ENCODE measurements at regions not wholly inside any gene's neighbourhood (a gene's known extent, or its start where the extent isn't known, plus 50 kb on each side); places are given as distances from the start of the nearest gene placed in this dataset.
"Not testable (repeated sequence)": the region's sequence is repeated elsewhere in the genome, so short reads cannot be mapped to it uniquely, and the experiment has no call there.

DNA sequence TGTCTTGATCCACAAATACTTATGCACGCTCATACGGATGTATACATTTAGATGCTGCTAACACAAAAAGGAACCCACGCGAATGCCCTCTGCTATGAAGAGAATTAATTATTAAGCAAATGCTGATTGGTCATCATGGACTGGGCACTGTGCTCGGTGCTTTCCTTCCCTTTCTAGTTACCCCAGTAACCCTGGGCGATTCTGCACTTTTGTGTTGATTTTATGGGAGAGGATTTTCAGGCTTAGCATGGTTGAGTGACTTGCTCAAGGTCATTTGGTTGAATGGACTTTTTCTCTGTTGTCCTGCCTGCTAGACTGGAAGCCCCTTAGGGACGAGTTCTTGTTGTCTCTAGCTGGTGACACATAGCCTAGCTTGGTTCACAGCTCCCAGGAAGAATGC is 94.8 kb upstream of the CRYM start:
- H3K27ac ChIP-seq (ENCODE audit: low read depth, low read length); intact Hi-C loops (cut with micrococcal nuclease): not testable (repeated sequence)

DNA sequence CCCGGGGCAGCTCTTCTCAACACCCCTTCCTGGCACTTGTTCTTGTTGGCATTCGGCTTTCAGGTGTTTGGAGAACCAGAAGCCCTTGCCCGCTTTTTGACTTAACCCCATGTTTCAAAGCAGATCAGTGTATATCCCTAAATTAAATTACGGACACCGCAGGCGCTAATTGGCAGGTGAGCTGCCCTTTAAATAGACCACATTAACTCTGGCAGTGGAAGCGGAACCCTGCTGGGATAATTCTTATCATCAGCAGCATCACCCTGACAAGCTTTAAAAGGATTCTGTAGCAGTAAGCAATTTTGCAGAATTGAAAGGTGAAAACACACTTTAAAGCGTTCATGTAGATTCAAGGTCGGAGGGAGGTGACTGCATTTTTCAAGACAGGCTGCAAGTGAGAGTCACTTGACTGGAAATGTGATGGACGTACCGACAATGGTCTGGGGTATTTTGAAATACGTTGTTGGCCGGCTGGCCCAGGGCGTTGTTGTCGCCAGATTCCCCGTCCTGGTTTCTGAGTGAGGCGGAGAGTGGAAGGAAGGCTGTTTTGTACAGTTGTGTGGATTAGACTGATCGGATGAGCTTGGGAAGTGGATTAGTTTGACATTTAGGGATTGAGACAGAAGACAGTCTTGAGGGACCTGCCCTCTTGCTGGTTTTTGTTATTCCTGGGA is 94.2 kb upstream of the CRYM start:
- H3K9me3 ChIP-seq (ENCODE audit: control insufficient read depth in 1 of 2, insufficient read depth in 1 of 2, low read depth in 1 of 2, low read length in 2 of 2); BruUV-seq (replicated peaks); POLR2A ChIA-PET; H3K4me2 ChIP-seq (ENCODE audit: low read length); H3K27ac ChIP-seq (ENCODE audit: low read depth, low read length); H3K4me1 ChIP-seq (ENCODE audit: control insufficient read depth in 1 of 2, insufficient read depth in 2 of 2, low read length in 2 of 2); DNase-seq (ENCODE audit: low read depth, low spot score); H3K27me3 ChIP-seq (ENCODE audit: insufficient read depth, low read length); RAD21 ChIA-PET (ENCODE audit: low non-redundant PET in 1 of 2, low total read pairs in 2 of 2, uncharacterized antibody in 2 of 2, unreplicated experiment in 2 of 2); H4K20me1 ChIP-seq (ENCODE audit: insufficient read depth); CTCF ChIA-PET; H3K79me2 ChIP-seq (ENCODE audit: insufficient read depth, low read length); H3K9ac ChIP-seq (ENCODE audit: low read length); H2AFZ ChIP-seq (ENCODE audit: low read depth, low read length, poor library complexity, severe bottlenecking); H3K4me3 ChIP-seq (replicated peaks in 1 of 2; ENCODE audit: low read depth in 1 of 2, low read length in 2 of 2); intact Hi-C loops (cut with micrococcal nuclease); ATAC-seq; H3K36me3 ChIP-seq (ENCODE audit: control insufficient read depth in 1 of 2, insufficient read depth in 2 of 2, low read length in 2 of 2); H3K9me2 ChIP-seq (ENCODE audit: insufficient read depth): not testable (repeated sequence)

More for the DNA sequence above, 94.8 kb upstream of the CRYM start:
- ATAC-seq; H3K27me3 ChIP-seq (ENCODE audit: insufficient read depth, low read length); H3K4me3 ChIP-seq (replicated peaks in 1 of 2; ENCODE audit: low read depth in 1 of 2, low read length in 2 of 2); H2AFZ ChIP-seq (ENCODE audit: low read depth, low read length, poor library complexity, severe bottlenecking); H4K20me1 ChIP-seq (ENCODE audit: insufficient read depth); RAD21 ChIA-PET (ENCODE audit: low non-redundant PET in 1 of 2, low total read pairs in 2 of 2, uncharacterized antibody in 2 of 2, unreplicated experiment in 2 of 2); DNase-seq (ENCODE audit: low read depth, low spot score); H3K79me2 ChIP-seq (ENCODE audit: insufficient read depth, low read length); H3K4me2 ChIP-seq (ENCODE audit: low read length); POLR2A ChIA-PET; CTCF ChIA-PET; H3K9me3 ChIP-seq (ENCODE audit: control insufficient read depth in 1 of 2, insufficient read depth in 1 of 2, low read depth in 1 of 2, low read length in 2 of 2); H3K9ac ChIP-seq (ENCODE audit: low read length); BruUV-seq (replicated peaks); H3K9me2 ChIP-seq (ENCODE audit: insufficient read depth); H3K36me3 ChIP-seq (ENCODE audit: control insufficient read depth in 1 of 2, insufficient read depth in 2 of 2, low read length in 2 of 2); H3K4me1 ChIP-seq (ENCODE audit: control insufficient read depth in 1 of 2, insufficient read depth in 2 of 2, low read length in 2 of 2): not testable (repeated sequence)

DNA sequence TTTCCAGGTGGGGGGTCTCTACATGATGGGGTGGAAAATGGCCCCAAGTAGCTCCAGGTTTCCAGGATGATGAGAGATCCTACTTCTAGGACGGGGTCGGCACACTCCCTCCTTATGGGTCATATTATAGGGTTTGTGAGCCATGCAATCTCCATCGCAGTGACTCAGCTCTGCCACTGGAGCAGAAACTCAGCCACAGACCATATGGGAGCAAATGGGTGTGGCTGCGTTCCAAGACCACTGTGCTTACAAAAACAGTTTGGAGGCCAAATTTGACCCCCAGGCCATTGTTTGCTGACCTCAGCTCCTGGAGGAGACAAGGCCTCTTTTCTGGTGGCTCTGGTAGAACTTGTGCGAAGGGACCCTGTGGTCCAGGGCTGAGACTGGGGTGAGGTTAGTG is 92.7 kb upstream of the CRYM start:
- H3K4me3 ChIP-seq (replicated peaks in 1 of 2; ENCODE audit: low read depth in 1 of 2, low read length in 2 of 2); POLR2A ChIA-PET: not testable (repeated sequence)
- ATAC-seq = peak; percentile 62

DNA sequence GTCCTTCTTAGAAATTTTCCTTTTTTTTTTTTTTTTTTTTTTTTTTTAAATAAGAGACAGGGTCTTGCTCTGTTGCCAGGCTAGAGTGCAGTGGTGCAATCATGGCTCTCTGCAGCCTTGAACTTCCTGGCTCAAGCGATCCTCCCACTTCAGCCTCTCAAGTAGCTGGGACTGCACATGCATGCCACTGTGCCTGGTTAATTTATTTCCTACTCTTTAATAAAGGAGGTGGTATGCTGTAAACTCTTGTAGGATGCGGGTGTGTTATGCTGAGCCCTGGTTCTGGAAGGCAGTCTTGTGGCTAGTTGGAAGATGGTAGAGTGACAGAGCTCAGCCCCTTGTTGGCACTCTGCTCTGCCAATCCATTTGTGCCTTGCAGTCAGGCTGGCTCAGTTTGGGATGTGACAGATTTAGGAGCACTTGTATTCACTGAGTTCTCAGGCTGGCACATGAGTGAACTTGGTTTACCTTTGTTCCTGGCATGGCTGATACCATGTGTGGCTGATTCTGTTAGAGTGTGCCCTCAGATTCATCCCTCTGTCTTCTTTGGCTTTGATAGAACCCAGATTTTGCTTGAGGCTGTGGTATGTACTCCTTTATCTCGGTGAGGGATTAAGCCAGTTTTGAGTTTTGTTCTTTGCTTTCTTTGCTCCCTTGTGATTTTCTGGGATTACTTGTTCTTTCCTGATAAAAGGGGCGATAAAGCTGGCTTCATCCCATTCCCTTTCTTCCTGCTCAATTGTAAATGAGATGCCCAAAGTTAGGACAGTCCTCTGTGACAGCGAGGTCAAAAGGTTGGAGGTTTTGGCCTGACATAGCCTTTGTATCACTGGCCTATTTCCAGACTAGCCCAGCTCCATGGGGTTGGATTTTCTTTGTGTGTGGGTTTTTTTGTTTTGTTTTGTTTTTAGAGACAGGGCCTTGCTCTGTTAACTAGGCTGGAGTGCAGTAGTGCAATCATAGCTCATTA is 91.2 kb upstream of the CRYM start:
- DNase-seq (ENCODE audit: low read depth, low spot score); H3K36me3 ChIP-seq (ENCODE audit: control insufficient read depth in 1 of 2, insufficient read depth in 2 of 2, low read length in 2 of 2); RAD21 ChIA-PET (ENCODE audit: low non-redundant PET in 1 of 2, low total read pairs in 2 of 2, uncharacterized antibody in 2 of 2, unreplicated experiment in 2 of 2); H3K4me2 ChIP-seq (ENCODE audit: low read length); ATAC-seq; H3K9ac ChIP-seq (ENCODE audit: low read length); POLR2A ChIA-PET; BruUV-seq (replicated peaks); H4K20me1 ChIP-seq (ENCODE audit: insufficient read depth); H3K27ac ChIP-seq (ENCODE audit: low read depth, low read length); H3K27me3 ChIP-seq (ENCODE audit: insufficient read depth, low read length); H3K4me1 ChIP-seq (ENCODE audit: control insufficient read depth in 1 of 2, insufficient read depth in 2 of 2, low read length in 2 of 2); H2AFZ ChIP-seq (ENCODE audit: low read depth, low read length, poor library complexity, severe bottlenecking); H3K9me2 ChIP-seq (ENCODE audit: insufficient read depth); H3K9me3 ChIP-seq (ENCODE audit: control insufficient read depth in 1 of 2, insufficient read depth in 1 of 2, low read depth in 1 of 2, low read length in 2 of 2); H3K79me2 ChIP-seq (ENCODE audit: insufficient read depth, low read length); H3K4me3 ChIP-seq (replicated peaks in 1 of 2; ENCODE audit: low read depth in 1 of 2, low read length in 2 of 2); intact Hi-C loops (cut with micrococcal nuclease); CTCF ChIA-PET: not testable (repeated sequence)

More for the DNA sequence above, 92.7 kb upstream of the CRYM start:
- CTCF ChIA-PET; H3K27ac ChIP-seq (ENCODE audit: low read depth, low read length); H2AFZ ChIP-seq (ENCODE audit: low read depth, low read length, poor library complexity, severe bottlenecking); H3K79me2 ChIP-seq (ENCODE audit: insufficient read depth, low read length); H3K27me3 ChIP-seq (ENCODE audit: insufficient read depth, low read length); H3K9me3 ChIP-seq (ENCODE audit: control insufficient read depth in 1 of 2, insufficient read depth in 1 of 2, low read depth in 1 of 2, low read length in 2 of 2); H3K9ac ChIP-seq (ENCODE audit: low read length); H3K4me1 ChIP-seq (ENCODE audit: control insufficient read depth in 1 of 2, insufficient read depth in 2 of 2, low read length in 2 of 2); DNase-seq (ENCODE audit: low read depth, low spot score); intact Hi-C loops (cut with micrococcal nuclease); H3K9me2 ChIP-seq (ENCODE audit: insufficient read depth); BruUV-seq (replicated peaks); H4K20me1 ChIP-seq (ENCODE audit: insufficient read depth); RAD21 ChIA-PET (ENCODE audit: low non-redundant PET in 1 of 2, low total read pairs in 2 of 2, uncharacterized antibody in 2 of 2, unreplicated experiment in 2 of 2); H3K36me3 ChIP-seq (ENCODE audit: control insufficient read depth in 1 of 2, insufficient read depth in 2 of 2, low read length in 2 of 2); H3K4me2 ChIP-seq (ENCODE audit: low read length): not testable (repeated sequence)

All from HCT116 (cell line).